HepG2 (cell line): ENCODE measurements at regions not wholly inside any gene's neighbourhood (a gene's known extent, or its start where the extent isn't known, plus 50 kb on each side); places are given as distances from the start of the nearest gene placed in this dataset.

Source experiments
- BRCA1 ChIP-seq: sonication (generic); formaldehyde crosslinking; IDR thresholded peaks from 2 replicates; pipeline ENCODE4 v1.4.0; 2020; ENCODE audit warnings: missing genetic modification reagents
- CCAR2 ChIP-seq: fragments of 200-400 bp; formaldehyde crosslinking; optimal IDR thresholded peaks from 2 replicates; pipeline ENCODE3; 2018; ENCODE audit warnings: low read depth, mild to moderate bottlenecking, low read length, moderate library complexity
- HCFC1 ChIP-seq: fragments of 150-350 bp; IDR thresholded peaks from 2 replicates; pipeline ENCODE4 v1.6.1; 2014; ENCODE audit warnings: low read depth, low read length
- NFE2L2 ChIP-seq: fragments of 150-350 bp; IDR thresholded peaks from 2 replicates; pipeline ENCODE4 v1.6.1; 2014; ENCODE audit warnings: low read length
- RAD21 ChIP-seq: fragments of 450-650 bp; formaldehyde crosslinking; IDR thresholded peaks from 2 replicates; pipeline ENCODE4 v1.5.0; 2020; ENCODE audit warnings: mild to moderate bottlenecking
- RNF2 ChIP-seq: fragments of 450-650 bp; conservative IDR thresholded peaks from 2 replicates; pipeline ENCODE4 v1.6.1; 2016; ENCODE audit warnings: low read depth
- SRF ChIP-seq: IDR thresholded peaks from 2 replicates; pipeline ENCODE4 v1.6.1; 2011; ENCODE audit warnings: mild to moderate bottlenecking, low read depth, low read length, moderate library complexity
- TOPORS ChIP-seq: sonication (generic); formaldehyde crosslinking; IDR thresholded peaks from 2 replicates; pipeline ENCODE4 v1.8.0; 2023; ENCODE audit warnings: mild to moderate bottlenecking, missing genetic modification reagents
- YEATS4 ChIP-seq: sonication (generic); formaldehyde crosslinking; IDR thresholded peaks from 2 replicates; pipeline ENCODE4 v1.4.0; 2020; ENCODE audit warnings: missing genetic modification reagents, borderline replicate concordance
- ZNF121 ChIP-seq: sonication (generic); formaldehyde crosslinking; IDR thresholded peaks from 2 replicates; pipeline ENCODE4 v1.5.0; 2020; ENCODE audit warnings: mild to moderate bottlenecking, missing genetic modification reagents
- ZNF775 ChIP-seq: sonication (generic); formaldehyde crosslinking; IDR thresholded peaks from 2 replicates; pipeline ENCODE4 v1.4.0; 2020; ENCODE audit warnings: missing genetic modification reagents, mild to moderate bottlenecking, moderate library complexity, borderline replicate concordance
- ZSCAN31 ChIP-seq: sonication (generic); formaldehyde crosslinking; IDR thresholded peaks from 2 replicates; pipeline ENCODE4 v1.5.0; 2020; ENCODE audit warnings: low read depth, mild to moderate bottlenecking, missing genetic modification reagents
- TF ChIP-seq, protein P1 (sequence below): sonication (generic); formaldehyde crosslinking; IDR thresholded peaks from 2 replicates; pipeline ENCODE4 v1.5.0; 2020; ENCODE audit warnings: mild to moderate bottlenecking, missing genetic modification reagents, moderate library complexity
- TF ChIP-seq, protein P2 (sequence below): sonication (generic); formaldehyde crosslinking; IDR thresholded peaks from 2 replicates; pipeline ENCODE4 v1.5.1; 2020; ENCODE audit warnings: mild to moderate bottlenecking, missing genetic modification reagents, borderline replicate concordance

DNA sequence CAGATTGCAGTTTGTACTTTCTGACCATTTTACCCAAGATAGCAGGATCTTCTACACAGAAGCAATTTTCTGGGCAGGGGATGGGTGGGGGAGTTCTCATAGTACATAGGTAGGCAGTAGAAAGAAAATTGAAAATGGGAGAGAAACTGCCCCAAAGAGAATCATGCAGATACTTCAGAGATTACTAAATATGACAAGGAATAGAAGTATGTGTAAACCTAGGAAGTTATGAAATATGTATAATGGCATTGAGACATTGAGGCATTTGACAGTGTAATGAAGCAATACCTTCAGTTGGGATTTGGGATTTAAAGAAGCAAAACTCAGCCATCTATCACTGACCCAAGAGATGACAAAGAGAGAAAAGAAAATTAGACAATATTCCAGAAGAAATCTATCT, 233.0 kb downstream of the PTN start:
- TF ChIP-seq, protein P1, sequence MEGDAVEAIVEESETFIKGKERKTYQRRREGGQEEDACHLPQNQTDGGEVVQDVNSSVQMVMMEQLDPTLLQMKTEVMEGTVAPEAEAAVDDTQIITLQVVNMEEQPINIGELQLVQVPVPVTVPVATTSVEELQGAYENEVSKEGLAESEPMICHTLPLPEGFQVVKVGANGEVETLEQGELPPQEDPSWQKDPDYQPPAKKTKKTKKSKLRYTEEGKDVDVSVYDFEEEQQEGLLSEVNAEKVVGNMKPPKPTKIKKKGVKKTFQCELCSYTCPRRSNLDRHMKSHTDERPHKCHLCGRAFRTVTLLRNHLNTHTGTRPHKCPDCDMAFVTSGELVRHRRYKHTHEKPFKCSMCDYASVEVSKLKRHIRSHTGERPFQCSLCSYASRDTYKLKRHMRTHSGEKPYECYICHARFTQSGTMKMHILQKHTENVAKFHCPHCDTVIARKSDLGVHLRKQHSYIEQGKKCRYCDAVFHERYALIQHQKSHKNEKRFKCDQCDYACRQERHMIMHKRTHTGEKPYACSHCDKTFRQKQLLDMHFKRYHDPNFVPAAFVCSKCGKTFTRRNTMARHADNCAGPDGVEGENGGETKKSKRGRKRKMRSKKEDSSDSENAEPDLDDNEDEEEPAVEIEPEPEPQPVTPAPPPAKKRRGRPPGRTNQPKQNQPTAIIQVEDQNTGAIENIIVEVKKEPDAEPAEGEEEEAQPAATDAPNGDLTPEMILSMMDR = no peak
- no peak for TF ChIP-seq HCFC1
- no peak for TF ChIP-seq ZNF775
- no peak for TF ChIP-seq CCAR2
- TF ChIP-seq RAD21 (CRISPR knock-in tag) = no peak
- no peak for TF ChIP-seq SRF
- no peak for TF ChIP-seq RNF2
- TF ChIP-seq NFE2L2 = no peak
- TF ChIP-seq, protein P2, sequence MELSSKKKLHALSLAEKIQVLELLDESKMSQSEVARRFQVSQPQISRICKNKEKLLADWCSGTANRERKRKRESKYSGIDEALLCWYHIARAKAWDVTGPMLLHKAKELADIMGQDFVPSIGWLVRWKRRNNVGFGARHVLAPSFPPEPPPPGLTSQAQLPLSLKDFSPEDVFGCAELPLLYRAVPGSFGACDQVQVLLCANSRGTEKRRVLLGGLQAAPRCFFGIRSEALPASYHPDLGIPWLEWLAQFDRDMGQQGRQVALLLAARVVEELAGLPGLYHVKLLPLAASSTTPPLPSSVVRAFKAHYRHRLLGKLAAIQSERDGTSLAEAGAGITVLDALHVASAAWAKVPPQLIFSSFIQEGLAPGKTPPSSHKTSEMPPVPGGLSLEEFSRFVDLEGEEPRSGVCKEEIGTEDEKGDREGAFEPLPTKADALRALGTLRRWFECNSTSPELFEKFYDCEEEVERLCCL (CRISPR knock-in tag) = no peak
- TF ChIP-seq BRCA1 (CRISPR knock-in tag) = no peak
- no peak for TF ChIP-seq YEATS4 (CRISPR knock-in tag)
- TF ChIP-seq ZNF121 (CRISPR knock-in tag) = no peak
- TF ChIP-seq ZSCAN31 (CRISPR knock-in tag) = no peak
- TF ChIP-seq TOPORS (CRISPR knock-in tag) = no peak
